ENCODE measurements at regions not wholly inside any gene's neighbourhood (a gene's known extent, or its start where the extent isn't known, plus 50 kb on each side); places are given as distances from the start of the nearest gene placed in this dataset.

- no peaks in the 10 kb centered on the region for H3K27me3 ChIP-seq (replicated peaks in 1 of 4; ENCODE audit: control insufficient read depth in 3 of 4, extremely low read depth in 1 of 4, insufficient read depth in 3 of 4, low read length in 3 of 4)
Measured at GRCh38 chr9:103981912-103982311, 112.2 kb upstream of the SMC2 start.

More at GRCh38 chr9:103981912-103982311, 112.2 kb upstream of the SMC2 start:
- H3K4me2 ChIP-seq (ENCODE audit: insufficient read depth in 1 of 2, low read depth in 2 of 2, low read length in 2 of 2): no peak overlapping the region
- no peak overlapping the region for H3K4me3 ChIP-seq (ENCODE audit: extremely low read depth in 1 of 4, insufficient read depth in 2 of 4, low read depth in 3 of 4, low read length in 4 of 4)
- H3K14ac ChIP-seq (ENCODE audit: insufficient read length): no peak overlapping the region
- H3K56ac ChIP-seq (replicated peaks; ENCODE audit: insufficient read length, low read depth, low read length): no peak overlapping the region
- ChIA-PET CTCF (ENCODE audit: partially characterized antibody) (no interaction called here), POLR2A (ENCODE audit: partially characterized antibody) (no interaction called here)
- H3K36me3 ChIP-seq (ENCODE audit: control insufficient read depth in 2 of 4, insufficient read depth in 4 of 4, low read length in 3 of 4): no peaks in the 10 kb centered on the region
- no peak overlapping the region for H2BK5ac ChIP-seq (ENCODE audit: low read depth, low read length)
- DNase-seq (ENCODE audit: low read depth in 1 of 2, low spot score in 2 of 2) (no peak), FAIRE-seq (no peak)
- H4K20me1 ChIP-seq (replicated peaks in 1 of 2; ENCODE audit: control insufficient read depth in 1 of 2, insufficient read depth in 2 of 2, low read length in 2 of 2): no peaks in the 10 kb centered on the region
- no peak overlapping the region for H2BK15ac ChIP-seq (ENCODE audit: low read length)
- no peak overlapping the region for H3K4ac ChIP-seq (replicated peaks; ENCODE audit: insufficient read length, low read depth, low read length)
- TF ChIP-seq JUN (IDR thresholded peaks at IDR 0.05; ENCODE audit: low read depth, low read length): no peak
- TF ChIP-seq ZNF274 (IDR thresholded peaks at IDR 0.05; ENCODE audit: borderline replicate concordance, extremely low read depth, low read length): no peak
- TF ChIP-seq BCL11A (IDR thresholded peaks at IDR 0.05; ENCODE audit: low read depth in 2 of 2, low read length in 2 of 2): no peak
- TF ChIP-seq KDM5A (IDR thresholded peaks at IDR 0.05; ENCODE audit: low read length): no peak
- TF ChIP-seq HDAC2 (IDR thresholded peaks at IDR 0.05; ENCODE audit: borderline replicate concordance in 1 of 2, low read depth in 2 of 2, low read length in 2 of 2): no peak
- TF ChIP-seq YY1 (IDR thresholded peaks at IDR 0.05; ENCODE audit: low read depth, low read length): no peak
- no peak for TF ChIP-seq USF2 (IDR thresholded peaks at IDR 0.05; ENCODE audit: low read length)
- no peak overlapping the region for H2BK120ac ChIP-seq (replicated peaks; ENCODE audit: low read depth, low read length)
- no peaks in the 10 kb centered on the region for H3K23me2 ChIP-seq (ENCODE audit: low read depth, low read length)
- H3K18ac ChIP-seq (ENCODE audit: extremely low read depth, low read length): no peak overlapping the region
- H4K91ac ChIP-seq (replicated peaks; ENCODE audit: insufficient read length, low read length): no peak overlapping the region
- H2AFZ ChIP-seq (ENCODE audit: low read length): no peak overlapping the region
- H3K4me1 ChIP-seq (replicated peaks in 1 of 4; ENCODE audit: control insufficient read depth in 3 of 4, insufficient read depth in 4 of 4, low read length in 3 of 4): no peaks in the 10 kb centered on the region
- no peak overlapping the region for H3K27ac ChIP-seq (ENCODE audit: low read depth, low read length)
- H2BK20ac ChIP-seq (ENCODE audit: low read length): no peak overlapping the region
- no peak overlapping the region for H4K8ac ChIP-seq (ENCODE audit: extremely low read depth, insufficient read depth, low read length)
- H3K9me3 ChIP-seq (ENCODE audit: insufficient read depth in 2 of 2, low read depth in 1 of 2, low read length in 1 of 2): no peaks in the 10 kb centered on the region
- H2AK5ac ChIP-seq (ENCODE audit: low read depth, low read length): no peak overlapping the region
- H4K5ac ChIP-seq (ENCODE audit: insufficient read length, low read depth, low read length): no peak overlapping the region
- H3K23ac ChIP-seq (ENCODE audit: insufficient read length): no peak overlapping the region
- H3K79me2 ChIP-seq (ENCODE audit: control insufficient read depth in 1 of 2, insufficient read depth in 2 of 2, low read length in 2 of 2): no peaks in the 10 kb centered on the region
- H3K79me1 ChIP-seq (ENCODE audit: low read depth, low read length): no peaks in the 10 kb centered on the region
- no peak overlapping the region for H3K9ac ChIP-seq (replicated peaks in 1 of 4; ENCODE audit: extremely low read depth in 1 of 4, low read depth in 3 of 4, low read length in 3 of 4)
- 85% methylated on average over 2 of the region's 2 CpGs; no CpG with 5 or more reads in 1 of the 2 experiments for WGBS, 2 experiments (ENCODE audit: extremely low coverage in 1 of 2, insufficient coverage in 1 of 2, insufficient read length in 1 of 2, insufficient replicate concordance in 2 of 2, low coverage in 1 of 2, low lambda C conversion rate in 2 of 2, missing lambda C conversion rate in 1 of 2)
- no peak overlapping the region for H2BK12ac ChIP-seq (ENCODE audit: low read depth, low read length)
